Stimulated activated effector memory CD8-positive, alpha-beta T cell treated with anti-CD3 and anti-CD28 coated beads, Interleukin-12 subunit alpha, Interleukin-12 subunit beta, amount 100 ng/mL, for 72 hours (primary cell): ENCODE measurements at regions not wholly inside any gene's neighbourhood (a gene's known extent, or its start where the extent isn't known, plus 50 kb on each side); places are given as distances from the start of the nearest gene placed in this dataset.

Source experiments
- ATAC-seq: fragments of 150-1000 bp; cut with Tn5 transposase; 2 replicates; pipeline ENCODE4 v1.10.0; 2021
- DNase-seq, 2 donors: peaks; one replicate each; pipeline ENCODE4 v3.0.0; 2021 to 2022; ENCODE audit warnings: low spot score in 2 of 2
- H3K27ac Mint-ChIP-seq: one replicate; pipeline ENCODE4 v1.8.0; 2022; ENCODE audit warnings: mild to moderate bottlenecking, mixed read lengths
- H3K36me3 Mint-ChIP-seq: one replicate; pipeline ENCODE4 v1.8.0; 2022; ENCODE audit warnings: mild to moderate bottlenecking, mixed read lengths
- H3K4me1 Mint-ChIP-seq: one replicate; pipeline ENCODE4 v1.8.0; 2022; ENCODE audit warnings: mixed read lengths
- H3K4me3 Mint-ChIP-seq: one replicate; pipeline ENCODE4 v1.8.0; 2022; ENCODE audit warnings: mild to moderate bottlenecking, mixed read lengths
- H3K9me3 Mint-ChIP-seq: one replicate; pipeline ENCODE4 v1.8.0; 2022; ENCODE audit warnings: mixed read lengths

- ATAC-seq (no peak), DNase-seq (no peak)
- no peaks in the 10 kb centered on the region for H3K4me1 Mint-ChIP-seq
- H3K36me3 Mint-ChIP-seq: no peaks in the 10 kb centered on the region
- H3K9me3 Mint-ChIP-seq: peaks cover 17% of the 10 kb centered on the region
- H3K27ac Mint-ChIP-seq: no peak overlapping the region
- H3K4me3 Mint-ChIP-seq: no peak overlapping the region
Measured at GRCh38 chr14:81971911-81972310, 438.3 kb upstream of the SEL1L start.

GRCh38 chr14:81972601-81973000 is 438.9 kb upstream of the SEL1L start:
- H3K27ac Mint-ChIP-seq: no peak overlapping the region
- no peak overlapping the region for H3K4me3 Mint-ChIP-seq
- no peak for DNase-seq
- peaks cover 15% of the 10 kb centered on the region for H3K9me3 Mint-ChIP-seq
- H3K4me1 Mint-ChIP-seq: no peaks in the 10 kb centered on the region
- H3K36me3 Mint-ChIP-seq: no peaks in the 10 kb centered on the region
- no peak for ATAC-seq

DNA sequence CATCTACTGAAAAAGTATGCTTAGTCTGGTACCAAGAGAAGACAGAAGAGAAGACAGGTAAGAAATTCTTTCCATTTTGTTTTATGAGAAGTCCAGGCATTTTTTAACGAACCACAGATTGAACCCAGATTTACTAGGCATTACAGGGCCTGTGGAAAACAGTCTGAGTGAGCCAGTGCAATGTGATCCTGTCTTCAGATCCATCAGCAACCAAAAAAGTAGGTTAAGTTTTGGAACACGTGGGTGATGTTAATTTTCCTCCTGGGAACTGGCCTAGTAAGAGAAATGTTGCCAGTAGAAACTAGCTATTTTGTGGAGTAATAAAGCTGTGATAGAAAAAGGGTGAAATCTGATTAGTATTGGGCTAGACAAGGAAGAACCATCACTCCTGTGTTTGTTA is 440.9 kb upstream of the SEL1L start:
- H3K27ac Mint-ChIP-seq: no peak overlapping the region
- H3K9me3 Mint-ChIP-seq: peaks cover 9% of the 10 kb centered on the region
- DNase-seq (no peak), ATAC-seq (no peak)
- H3K4me3 Mint-ChIP-seq: no peak overlapping the region
- H3K36me3 Mint-ChIP-seq: no peaks in the 10 kb centered on the region
- no peaks in the 10 kb centered on the region for H3K4me1 Mint-ChIP-seq

- H3K27ac Mint-ChIP-seq: no peak overlapping the region
- no peaks in the 10 kb centered on the region for H3K4me1 Mint-ChIP-seq
- H3K36me3 Mint-ChIP-seq: no peaks in the 10 kb centered on the region
- DNase-seq: no peak
- H3K9me3 Mint-ChIP-seq: no peaks in the 10 kb centered on the region
- H3K4me3 Mint-ChIP-seq: no peak overlapping the region
- no peak for ATAC-seq
Measured at GRCh38 chr14:81980601-81981306, 447.1 kb upstream of the SEL1L start.

DNA sequence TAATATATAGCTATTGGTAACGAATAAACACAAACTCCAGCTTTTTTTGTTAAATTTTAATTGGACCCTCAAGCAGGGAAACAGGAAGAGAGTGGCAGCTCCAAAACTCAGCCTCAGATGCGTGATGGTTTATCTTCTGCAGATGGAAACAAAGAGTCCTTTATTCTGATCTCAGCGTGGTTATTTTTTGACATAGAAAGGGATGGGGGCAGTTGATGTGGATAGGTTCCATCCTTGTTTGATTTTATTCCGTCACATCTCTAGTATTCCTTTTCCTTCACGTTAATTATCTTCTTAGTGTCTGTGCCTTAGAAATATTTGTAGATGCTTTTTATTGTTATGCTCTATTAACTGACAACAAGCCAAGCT is 447.6 kb upstream of the SEL1L start:
- no peaks in the 10 kb centered on the region for H3K4me1 Mint-ChIP-seq
- no peaks in the 10 kb centered on the region for H3K36me3 Mint-ChIP-seq
- no peaks in the 10 kb centered on the region for H3K9me3 Mint-ChIP-seq
- no peak for ATAC-seq
- no peak overlapping the region for H3K4me3 Mint-ChIP-seq
- no peak for DNase-seq
- H3K27ac Mint-ChIP-seq: no peak overlapping the region

- H3K9me3 Mint-ChIP-seq: no peaks in the 10 kb centered on the region
- DNase-seq: no peak
- no peaks in the 10 kb centered on the region for H3K36me3 Mint-ChIP-seq
- H3K4me3 Mint-ChIP-seq: no peak overlapping the region
- no peaks in the 10 kb centered on the region for H3K4me1 Mint-ChIP-seq
- H3K27ac Mint-ChIP-seq: no peak overlapping the region
- no peak for ATAC-seq
Measured at GRCh38 chr14:81982046-81982445, 448.4 kb upstream of the SEL1L start.

GRCh38 chr14:81986005-81986404 is 452.4 kb upstream of the SEL1L start:
- no peak overlapping the region for H3K4me3 Mint-ChIP-seq
- H3K27ac Mint-ChIP-seq: no peak overlapping the region
- H3K4me1 Mint-ChIP-seq: no peaks in the 10 kb centered on the region
- DNase-seq (no peak), ATAC-seq (no peak)
- no peaks in the 10 kb centered on the region for H3K36me3 Mint-ChIP-seq
- no peaks in the 10 kb centered on the region for H3K9me3 Mint-ChIP-seq

- Mint-ChIP-seq H3K9me3 (no peaks in the 10 kb centered on the region), H3K27ac (no peak overlapping the region), H3K36me3 (no peaks in the 10 kb centered on the region), H3K4me1 (no peaks in the 10 kb centered on the region), H3K4me3 (no peak overlapping the region)
- DNase-seq: no peak
- ATAC-seq: no peak
Measured at GRCh38 chr14:81989211-81989610, 455.6 kb upstream of the SEL1L start.

DNA sequence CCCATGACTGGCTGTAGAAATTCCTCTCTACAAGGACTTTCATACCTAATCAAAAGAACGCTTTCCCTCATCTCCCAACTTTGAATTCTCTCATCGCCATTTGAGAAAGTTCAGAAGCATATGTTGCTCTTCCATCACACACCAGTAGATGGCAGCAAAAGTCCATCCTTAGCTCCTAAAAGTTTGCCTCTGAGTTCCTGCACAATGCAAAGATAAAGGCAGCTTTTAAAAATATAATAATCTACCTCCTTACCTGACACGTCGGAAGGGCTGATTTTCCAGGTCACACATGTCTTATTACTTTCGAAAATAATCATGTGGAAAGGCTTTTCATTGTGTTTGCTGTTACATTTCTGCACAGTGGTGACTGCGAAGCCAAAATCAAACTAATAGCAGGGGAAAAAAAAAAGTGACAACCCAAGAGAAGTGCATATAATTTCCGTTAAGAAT is 456.7 kb upstream of the SEL1L start:
- H3K4me3 Mint-ChIP-seq: no peak overlapping the region
- DNase-seq (peak; percentile 5 to 52), ATAC-seq (no peak)
- H3K36me3 Mint-ChIP-seq: no peaks in the 10 kb centered on the region
- H3K9me3 Mint-ChIP-seq: no peaks in the 10 kb centered on the region
- H3K27ac Mint-ChIP-seq: no peak overlapping the region
- no peaks in the 10 kb centered on the region for H3K4me1 Mint-ChIP-seq

- ATAC-seq (no peak), DNase-seq (no peak)
- no peak overlapping the region for H3K4me3 Mint-ChIP-seq
- peaks cover 5% of the 10 kb centered on the region for H3K9me3 Mint-ChIP-seq
- no peak overlapping the region for H3K27ac Mint-ChIP-seq
- H3K36me3 Mint-ChIP-seq: no peaks in the 10 kb centered on the region
- H3K4me1 Mint-ChIP-seq: no peaks in the 10 kb centered on the region
Measured at GRCh38 chr14:81991998-81992397, 458.3 kb upstream of the SEL1L start.

DNA sequence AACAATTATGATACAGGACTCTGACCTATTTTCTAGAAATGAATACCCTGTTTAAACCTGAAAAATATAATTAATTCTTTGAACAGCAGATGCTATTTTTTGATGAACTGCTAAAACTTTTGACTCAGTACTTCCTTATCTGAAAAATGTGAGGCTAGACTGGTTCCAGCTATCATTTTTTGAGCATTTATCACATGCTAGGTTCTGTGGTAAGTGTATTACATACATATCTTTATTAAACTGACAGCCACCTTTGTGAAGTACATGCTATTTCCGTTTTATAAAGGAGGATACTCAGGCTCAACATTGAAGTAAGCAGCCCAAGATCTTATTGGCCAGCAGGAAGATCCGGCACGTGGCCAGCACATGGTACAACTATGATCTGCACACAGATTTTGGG is 459.8 kb upstream of the SEL1L start:
- Mint-ChIP-seq H3K36me3 (no peaks in the 10 kb centered on the region), H3K4me3 (no peak overlapping the region), H3K9me3 (peaks cover 5% of the 10 kb centered on the region), H3K27ac (no peak overlapping the region), H3K4me1 (no peaks in the 10 kb centered on the region)
- ATAC-seq (no peak), DNase-seq (no peak)

- no peaks in the 10 kb centered on the region for H3K4me1 Mint-ChIP-seq
- no peak overlapping the region for H3K4me3 Mint-ChIP-seq
- no peak for DNase-seq
- H3K27ac Mint-ChIP-seq: no peak overlapping the region
- ATAC-seq: no peak
- no peaks in the 10 kb centered on the region for H3K36me3 Mint-ChIP-seq
- peaks cover 10% of the 10 kb centered on the region for H3K9me3 Mint-ChIP-seq
Measured at GRCh38 chr14:82003426-82003825, 469.8 kb upstream of the SEL1L start.

DNA sequence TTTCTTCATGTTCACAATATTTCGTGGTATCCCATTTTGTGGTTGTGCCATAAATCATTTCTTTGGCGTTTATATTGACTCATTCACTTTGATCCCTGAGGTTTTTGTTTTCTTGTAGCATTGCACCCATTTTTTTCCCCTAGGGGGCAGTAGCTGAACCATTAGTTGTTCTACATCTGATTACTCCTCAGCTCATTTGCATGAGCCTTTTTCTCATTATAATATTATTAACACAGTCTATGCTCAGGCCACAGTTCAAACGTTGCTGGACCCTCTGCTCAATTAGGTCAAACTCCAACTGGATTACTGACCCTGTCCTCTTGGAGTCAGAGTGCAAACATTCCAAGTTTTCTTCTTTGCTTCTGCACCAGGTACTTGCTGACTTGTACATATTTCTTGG is 475.4 kb upstream of the SEL1L start:
- Mint-ChIP-seq H3K4me3 (no peak overlapping the region), H3K9me3 (peaks cover 16% of the 10 kb centered on the region)

GRCh38 chr14:82009993-82010392 is 476.3 kb upstream of the SEL1L start:
- no peaks in the 10 kb centered on the region for H3K4me1 Mint-ChIP-seq
- no peak overlapping the region for H3K27ac Mint-ChIP-seq
- peaks cover 16% of the 10 kb centered on the region for H3K9me3 Mint-ChIP-seq
- no peak overlapping the region for H3K4me3 Mint-ChIP-seq
- DNase-seq (no peak), ATAC-seq (no peak)
- H3K36me3 Mint-ChIP-seq: no peaks in the 10 kb centered on the region

More for the DNA sequence above, 475.4 kb upstream of the SEL1L start:
- no peaks in the 10 kb centered on the region for H3K4me1 Mint-ChIP-seq
- no peak for DNase-seq
- no peak for ATAC-seq
- no peak overlapping the region for H3K27ac Mint-ChIP-seq
- no peaks in the 10 kb centered on the region for H3K36me3 Mint-ChIP-seq

GRCh38 chr14:82011460-82011859 is 477.8 kb upstream of the SEL1L start:
- Mint-ChIP-seq H3K4me1 (no peaks in the 10 kb centered on the region), H3K4me3 (no peak overlapping the region), H3K36me3 (no peaks in the 10 kb centered on the region), H3K27ac (no peak overlapping the region), H3K9me3 (peaks cover 10% of the 10 kb centered on the region)
- ATAC-seq (no peak), DNase-seq (no peak)

- DNase-seq (no peak), ATAC-seq (no peak)
- no peaks in the 10 kb centered on the region for H3K4me1 Mint-ChIP-seq
- no peak overlapping the region for H3K27ac Mint-ChIP-seq
- no peak overlapping the region for H3K4me3 Mint-ChIP-seq
- peaks cover 17% of the 10 kb centered on the region for H3K9me3 Mint-ChIP-seq
- H3K36me3 Mint-ChIP-seq: no peaks in the 10 kb centered on the region
Measured at GRCh38 chr14:82029038-82029437, 495.4 kb upstream of the SEL1L start.

DNA sequence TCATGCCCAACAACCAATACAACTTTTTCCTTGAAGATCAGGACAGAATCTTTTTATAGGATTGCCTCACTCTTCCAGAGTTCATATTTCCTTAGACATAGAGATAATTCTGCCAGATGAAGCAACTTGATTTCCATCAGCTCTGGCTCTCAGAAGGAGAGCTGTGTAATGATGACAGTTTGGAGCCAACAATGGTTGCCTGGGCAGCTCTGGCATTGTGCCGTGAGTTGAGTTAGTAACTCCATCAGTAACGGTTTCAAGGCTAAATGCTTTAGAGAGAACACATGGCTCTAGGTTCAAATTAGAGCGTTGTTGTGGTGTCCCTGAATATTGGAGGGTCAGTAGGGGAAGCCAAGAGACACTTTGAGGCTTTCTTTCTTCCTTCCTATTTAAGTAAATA is 501.7 kb upstream of the SEL1L start:
- ATAC-seq: no peak
- no peaks in the 10 kb centered on the region for H3K4me1 Mint-ChIP-seq
- H3K4me3 Mint-ChIP-seq: no peak overlapping the region

More for the DNA sequence above, 501.7 kb upstream of the SEL1L start:
- Mint-ChIP-seq H3K27ac (no peak overlapping the region), H3K36me3 (no peaks in the 10 kb centered on the region), H3K9me3 (peaks cover 8% of the 10 kb centered on the region)
- DNase-seq: no peak
